ENCODE measurements at regions not wholly inside any gene's neighbourhood (a gene's known extent, or its start where the extent isn't known, plus 50 kb on each side); places are given as distances from the start of the nearest gene placed in this dataset.
"Not testable (repeated sequence)": the region's sequence is repeated elsewhere in the genome, so short reads cannot be mapped to it uniquely, and the experiment has no call there.

- no peaks in the 10 kb centered on the region for H3K9me3 ChIP-seq
- 54 to 97% (median 86%) methylated on average over 1 of the region's 1 CpG for WGBS, 5 donors
- no peak for DNase-seq
- TF ChIP-seq POLR2A (IDR thresholded peaks at IDR 0.05) (no peak), EP300 (IDR thresholded peaks at IDR 0.05) (no peak), POLR2AphosphoS5 (IDR thresholded peaks at IDR 0.05) (no peak)
- TF ChIP-seq, protein P1, sequence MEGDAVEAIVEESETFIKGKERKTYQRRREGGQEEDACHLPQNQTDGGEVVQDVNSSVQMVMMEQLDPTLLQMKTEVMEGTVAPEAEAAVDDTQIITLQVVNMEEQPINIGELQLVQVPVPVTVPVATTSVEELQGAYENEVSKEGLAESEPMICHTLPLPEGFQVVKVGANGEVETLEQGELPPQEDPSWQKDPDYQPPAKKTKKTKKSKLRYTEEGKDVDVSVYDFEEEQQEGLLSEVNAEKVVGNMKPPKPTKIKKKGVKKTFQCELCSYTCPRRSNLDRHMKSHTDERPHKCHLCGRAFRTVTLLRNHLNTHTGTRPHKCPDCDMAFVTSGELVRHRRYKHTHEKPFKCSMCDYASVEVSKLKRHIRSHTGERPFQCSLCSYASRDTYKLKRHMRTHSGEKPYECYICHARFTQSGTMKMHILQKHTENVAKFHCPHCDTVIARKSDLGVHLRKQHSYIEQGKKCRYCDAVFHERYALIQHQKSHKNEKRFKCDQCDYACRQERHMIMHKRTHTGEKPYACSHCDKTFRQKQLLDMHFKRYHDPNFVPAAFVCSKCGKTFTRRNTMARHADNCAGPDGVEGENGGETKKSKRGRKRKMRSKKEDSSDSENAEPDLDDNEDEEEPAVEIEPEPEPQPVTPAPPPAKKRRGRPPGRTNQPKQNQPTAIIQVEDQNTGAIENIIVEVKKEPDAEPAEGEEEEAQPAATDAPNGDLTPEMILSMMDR (IDR thresholded peaks at IDR 0.05), result no peak
- H3K27ac ChIP-seq, result no peak overlapping the region
- H3K4me3 ChIP-seq, result no peak overlapping the region
- intact Hi-C loops (cut with DNase I; ENCODE audit: low total_unique reads), result loop anchor here (10.0 kb wide), 1 partner anchor 62 kb away; no protein-coding TSS in a partner anchor
- H3K27me3 ChIP-seq, result no peaks in the 10 kb centered on the region
- no peaks in the 10 kb centered on the region for H3K4me1 ChIP-seq
- no peaks in the 10 kb centered on the region for H3K36me3 ChIP-seq
Observed at GRCh38 chr7:113282875-113283274, 164.5 kb upstream of the SMIM30 start.

- DNase-seq, result no peak
- Histone ChIP-seq H3K27ac (no peak overlapping the region), H3K27me3 (no peaks in the 10 kb centered on the region), H3K36me3 (no peaks in the 10 kb centered on the region), H3K9me3 (peaks cover 0 to 3% (median 0%) of the 10 kb centered on the region in 4 donors), H3K4me1 (no peaks in the 10 kb centered on the region), H3K4me3 (no peak overlapping the region)
- intact Hi-C loops (cut with DNase I; ENCODE audit: low total_unique reads), result loop anchor here (10.0 kb wide), 1 partner anchor 64 kb away; no protein-coding TSS in a partner anchor
- no peak for TF ChIP-seq POLR2A (IDR thresholded peaks at IDR 0.05)
- TF ChIP-seq EP300 (IDR thresholded peaks at IDR 0.05), result no peak
- TF ChIP-seq, protein P1 (IDR thresholded peaks at IDR 0.05), result no peak
- TF ChIP-seq POLR2AphosphoS5 (IDR thresholded peaks at IDR 0.05), result no peak
- 19 to 38% (median 35%) methylated on average over 2 of the region's 2 CpGs for WGBS, 5 donors
Observed at GRCh38 chr7:113281223-113281622, 162.9 kb upstream of the SMIM30 start.

DNA sequence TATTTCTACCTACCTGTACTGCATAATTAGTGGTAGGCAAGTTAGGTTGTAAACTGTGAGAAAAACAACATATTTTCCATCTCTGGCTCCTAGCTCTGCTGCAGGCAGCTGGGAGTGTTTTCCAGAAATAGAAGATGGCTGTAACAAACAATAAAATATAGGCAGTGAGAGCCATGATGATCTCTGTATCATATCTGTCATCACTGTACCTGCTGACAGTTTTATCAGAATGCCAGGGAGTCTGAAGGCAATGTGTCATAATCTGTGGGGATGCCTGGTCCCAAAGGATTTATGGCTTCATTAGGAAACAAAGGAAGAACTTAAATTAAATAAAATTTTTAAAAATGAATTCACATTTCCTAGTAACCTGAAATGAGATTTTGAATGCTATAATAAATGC lies 160.9 kb upstream of the SMIM30 start:
- H3K36me3 ChIP-seq, result no peaks in the 10 kb centered on the region
- no peak overlapping the region for H3K4me3 ChIP-seq
- TF ChIP-seq POLR2AphosphoS5 (IDR thresholded peaks at IDR 0.05) (no peak), POLR2A (IDR thresholded peaks at IDR 0.05) (no peak), EP300 (IDR thresholded peaks at IDR 0.05) (no peak)
- TF ChIP-seq, protein P1 (IDR thresholded peaks at IDR 0.05), result no peak
- intact Hi-C loops (cut with DNase I; ENCODE audit: low total_unique reads), result no loop called here
- no peak overlapping the region for H3K27ac ChIP-seq
- no peaks in the 10 kb centered on the region for H3K27me3 ChIP-seq
- DNase-seq, result no peak
- peaks cover 0 to 9% (median 5%) of the 10 kb centered on the region in 4 donors for H3K9me3 ChIP-seq
- no peaks in the 10 kb centered on the region for H3K4me1 ChIP-seq

- DNase-seq, result no peak
- peaks cover 2 to 54% (median 24%) of the 10 kb centered on the region in 4 donors for H3K9me3 ChIP-seq
- H3K4me1 ChIP-seq, result no peaks in the 10 kb centered on the region
- no peak overlapping the region for H3K27ac ChIP-seq
- WGBS, 5 donors, result 69 to 89% (median 84%) methylated on average over 2 of the region's 2 CpGs
- intact Hi-C loops (cut with DNase I; ENCODE audit: low total_unique reads), result no loop called here
- no peak overlapping the region for H3K4me3 ChIP-seq
- H3K36me3 ChIP-seq, result no peaks in the 10 kb centered on the region
- no peaks in the 10 kb centered on the region for H3K27me3 ChIP-seq
- TF ChIP-seq POLR2AphosphoS5 (IDR thresholded peaks at IDR 0.05), result no peak
- TF ChIP-seq POLR2A (IDR thresholded peaks at IDR 0.05), result no peak
- TF ChIP-seq EP300 (IDR thresholded peaks at IDR 0.05), result no peak
- TF ChIP-seq, protein P1 (IDR thresholded peaks at IDR 0.05), result no peak
Observed at GRCh38 chr7:113270790-113271189, 152.4 kb upstream of the SMIM30 start.

- H3K4me3 ChIP-seq; H3K27ac ChIP-seq; intact Hi-C loops (cut with DNase I; ENCODE audit: low total_unique reads); H3K4me1 ChIP-seq; DNase-seq; H3K27me3 ChIP-seq; H3K36me3 ChIP-seq: not testable (repeated sequence)
- WGBS, 5 donors, result 89 to 97% (median 94%) methylated on average over 3 of the region's 3 CpGs
- peaks cover 2 to 48% (median 19%) of the 10 kb centered on the region in 4 donors for H3K9me3 ChIP-seq
Observed at GRCh38 chr7:113269592-113269991, 151.2 kb upstream of the SMIM30 start.
